HEK293 (cell line): ENCODE measurements at regions not wholly inside any gene's neighbourhood (a gene's known extent, or its start where the extent isn't known, plus 50 kb on each side); places are given as distances from the start of the nearest gene placed in this dataset.

Source experiments
- AEBP2 ChIP-seq: fragments of 450-650 bp; formaldehyde crosslinking; IDR thresholded peaks from 2 replicates; pipeline ENCODE4 v1.5.1; 2016; ENCODE audit warnings: missing biosample characterization, missing genetic modification characterization, borderline replicate concordance
- CTCF ChIP-seq: fragments of 450-650 bp; formaldehyde crosslinking; IDR thresholded peaks from 2 replicates; pipeline ENCODE4 v1.5.1; 2016; ENCODE audit warnings: missing biosample characterization, missing genetic modification characterization
- FEZF1 ChIP-seq: fragments of 450-650 bp; formaldehyde crosslinking; IDR thresholded peaks from 2 replicates; pipeline ENCODE4 v1.5.1; 2016; ENCODE audit warnings: missing biosample characterization, missing genetic modification characterization
- GFI1B ChIP-seq: fragments of 450-650 bp; formaldehyde crosslinking; IDR thresholded peaks from 2 replicates; pipeline ENCODE4 v1.5.1; 2016; ENCODE audit warnings: missing biosample characterization, missing genetic modification characterization
- GLI2 ChIP-seq: fragments of 450-650 bp; formaldehyde crosslinking; IDR thresholded peaks from 2 replicates; pipeline ENCODE4; 2017; ENCODE audit warnings: missing biosample characterization, missing genetic modification characterization, low read depth, borderline replicate concordance
- GLIS1 ChIP-seq: fragments of 450-650 bp; formaldehyde crosslinking; IDR thresholded peaks from 2 replicates; pipeline ENCODE4 v1.5.1; 2016; ENCODE audit warnings: missing biosample characterization, missing genetic modification characterization
- HOXD13 ChIP-seq: sonication (generic); formaldehyde crosslinking; IDR thresholded peaks from 2 replicates; pipeline ENCODE4 v1.8.0; 2022; ENCODE audit warnings: missing genetic modification reagents, borderline replicate concordance
- KLF7 ChIP-seq: fragments of 450-650 bp; formaldehyde crosslinking; IDR thresholded peaks from 2 replicates; pipeline ENCODE4 v1.5.1; 2016; ENCODE audit warnings: missing biosample characterization, missing genetic modification characterization, borderline replicate concordance
- KLF8 ChIP-seq: fragments of 450-650 bp; formaldehyde crosslinking; IDR thresholded peaks from 2 replicates; pipeline ENCODE4 v1.5.1; 2016; ENCODE audit warnings: missing biosample characterization, missing genetic modification characterization
- OVOL3 ChIP-seq: fragments of 450-650 bp; formaldehyde crosslinking; IDR thresholded peaks from 2 replicates; pipeline ENCODE4 v1.5.1; 2016; ENCODE audit warnings: missing biosample characterization, missing genetic modification characterization
- PATZ1 ChIP-seq: fragments of 450-650 bp; formaldehyde crosslinking; IDR thresholded peaks from 2 replicates; pipeline ENCODE4 v1.5.1; 2016; ENCODE audit warnings: missing biosample characterization, missing genetic modification characterization
- PRDM4 ChIP-seq: fragments of 450-650 bp; formaldehyde crosslinking; IDR thresholded peaks from 2 replicates; pipeline ENCODE4 v1.5.1; 2017; ENCODE audit warnings: missing biosample characterization, missing genetic modification characterization
- REPIN1 ChIP-seq: fragments of 450-650 bp; formaldehyde crosslinking; IDR thresholded peaks from 2 replicates; pipeline ENCODE4 v1.5.1; 2017; ENCODE audit warnings: missing biosample characterization, missing genetic modification characterization, low read depth
- SP3 ChIP-seq: fragments of 450-650 bp; formaldehyde crosslinking; IDR thresholded peaks from 2 replicates; pipeline ENCODE4 v1.5.1; 2016; ENCODE audit warnings: missing biosample characterization, missing genetic modification characterization
- ZBTB21 ChIP-seq: fragments of 450-650 bp; formaldehyde crosslinking; IDR thresholded peaks from 2 replicates; pipeline ENCODE4 v1.5.1; 2017; ENCODE audit warnings: missing biosample characterization, missing genetic modification characterization
- ZBTB8A ChIP-seq: fragments of 450-650 bp; formaldehyde crosslinking; IDR thresholded peaks from 2 replicates; pipeline ENCODE4 v1.5.1; 2016; ENCODE audit warnings: missing biosample characterization, missing genetic modification characterization
- ZFP69B ChIP-seq: fragments of 450-650 bp; formaldehyde crosslinking; IDR thresholded peaks from 2 replicates; pipeline ENCODE4 v1.5.1; 2016; ENCODE audit warnings: missing biosample characterization, missing genetic modification characterization
- ZNF132 ChIP-seq: fragments of 450-650 bp; formaldehyde crosslinking; IDR thresholded peaks from 2 replicates; pipeline ENCODE4 v1.5.1; 2017; ENCODE audit warnings: missing biosample characterization, missing genetic modification characterization, borderline replicate concordance
- ZNF133 ChIP-seq: fragments of 450-650 bp; formaldehyde crosslinking; IDR thresholded peaks from 2 replicates; pipeline ENCODE4 v1.5.1; 2016; ENCODE audit warnings: missing biosample characterization, missing genetic modification characterization
- ZNF140 ChIP-seq: fragments of 450-650 bp; formaldehyde crosslinking; IDR thresholded peaks from 2 replicates; pipeline ENCODE4 v1.5.1; 2016; ENCODE audit warnings: missing biosample characterization, missing genetic modification characterization
- ZNF169 ChIP-seq: fragments of 450-650 bp; formaldehyde crosslinking; IDR thresholded peaks from 2 replicates; pipeline ENCODE4 v1.5.1; 2016; ENCODE audit warnings: missing biosample characterization, missing genetic modification characterization
- ZNF211 ChIP-seq: fragments of 450-650 bp; formaldehyde crosslinking; IDR thresholded peaks from 2 replicates; pipeline ENCODE4 v1.5.1; 2016; ENCODE audit warnings: low read depth, missing biosample characterization, missing genetic modification characterization
- ZNF26 ChIP-seq: fragments of 450-650 bp; formaldehyde crosslinking; IDR thresholded peaks from 2 replicates; pipeline ENCODE4 v1.5.1; 2016; ENCODE audit warnings: missing biosample characterization, missing genetic modification characterization
- ZNF302 ChIP-seq: fragments of 450-650 bp; formaldehyde crosslinking; IDR thresholded peaks from 2 replicates; pipeline ENCODE4 v1.5.1; 2016; ENCODE audit warnings: missing biosample characterization, missing genetic modification characterization, low read depth
- ZNF350 ChIP-seq: fragments of 450-650 bp; formaldehyde crosslinking; IDR thresholded peaks from 2 replicates; pipeline ENCODE4 v1.5.0; 2017; ENCODE audit warnings: missing biosample characterization, mild to moderate bottlenecking, missing genetic modification characterization
- ZNF366 ChIP-seq: fragments of 450-650 bp; formaldehyde crosslinking; conservative IDR thresholded peaks from 2 replicates; pipeline ENCODE4 v1.5.1; 2016; ENCODE audit warnings: missing biosample characterization, missing genetic modification characterization
- ZNF416 ChIP-seq: fragments of 450-650 bp; formaldehyde crosslinking; IDR thresholded peaks from 2 replicates; pipeline ENCODE4 v1.5.1; 2016; ENCODE audit warnings: missing biosample characterization, missing genetic modification characterization
- ZNF473 ChIP-seq: fragments of 450-650 bp; formaldehyde crosslinking; IDR thresholded peaks from 2 replicates; pipeline ENCODE4 v1.5.1; 2017; ENCODE audit warnings: missing biosample characterization, missing genetic modification characterization
- ZNF48 ChIP-seq: fragments of 450-650 bp; formaldehyde crosslinking; IDR thresholded peaks from 2 replicates; pipeline ENCODE4 v1.5.1; 2016; ENCODE audit warnings: missing biosample characterization, missing genetic modification characterization
- ZNF544 ChIP-seq: fragments of 450-650 bp; formaldehyde crosslinking; IDR thresholded peaks from 2 replicates; pipeline ENCODE4 v1.5.0; 2017; ENCODE audit warnings: missing biosample characterization, missing genetic modification characterization
- ZNF549 ChIP-seq: fragments of 450-650 bp; IDR thresholded peaks from 2 replicates; pipeline ENCODE4 v1.5.1; 2018; ENCODE audit warnings: missing biosample characterization, missing genetic modification characterization, mild to moderate bottlenecking, inconsistent platforms, moderate library complexity
- ZNF747 ChIP-seq: fragments of 450-650 bp; formaldehyde crosslinking; IDR thresholded peaks from 2 replicates; pipeline ENCODE4 v1.5.1; 2016; ENCODE audit warnings: missing biosample characterization, missing genetic modification characterization
- ZNF785 ChIP-seq: fragments of 450-650 bp; formaldehyde crosslinking; IDR thresholded peaks from 2 replicates; pipeline ENCODE4 v1.5.1; 2016; ENCODE audit warnings: missing biosample characterization, missing genetic modification characterization
- ZSCAN30 ChIP-seq: fragments of 450-650 bp; IDR thresholded peaks from 2 replicates; pipeline ENCODE4 v1.5.1; 2018; ENCODE audit warnings: missing biosample characterization, mild to moderate bottlenecking, missing genetic modification characterization, moderate library complexity

- TF ChIP-seq PATZ1 = no peak
- no peak for TF ChIP-seq KLF7
- TF ChIP-seq CTCF (tag by site-specific recombination) = no peak
- no peak for TF ChIP-seq HOXD13 (CRISPR knock-in tag)
- no peak for TF ChIP-seq ZNF544 (tag by site-specific recombination)
- TF ChIP-seq ZNF26 = peak; percentile 76
- no peak for TF ChIP-seq GFI1B (tag by site-specific recombination)
- peak; percentile 93 for TF ChIP-seq ZNF169
- peak; percentile 57 for TF ChIP-seq ZNF366
- peak; percentile 38 for TF ChIP-seq SP3 (tag by site-specific recombination)
- TF ChIP-seq ZNF48 (tag by site-specific recombination) = no peak
- TF ChIP-seq ZNF416 (tag by site-specific recombination) = no peak
- TF ChIP-seq ZNF549 = no peak
- TF ChIP-seq ZNF302 (tag by site-specific recombination) = no peak
- TF ChIP-seq AEBP2 (tag by site-specific recombination) = no peak
- no peak for TF ChIP-seq REPIN1 (tag by site-specific recombination)
- TF ChIP-seq ZNF473 (tag by site-specific recombination) = 0 out of 2 replicates have a peak, but pooled peaks have one; percentile 49
- TF ChIP-seq FEZF1 = no peak
- no peak for TF ChIP-seq ZBTB8A (tag by site-specific recombination)
- TF ChIP-seq ZNF785 = no peak
- TF ChIP-seq ZNF132 (tag by site-specific recombination) = no peak
- TF ChIP-seq ZNF211 (tag by site-specific recombination) = no peak
- peak; percentile 78 for TF ChIP-seq ZBTB21
- TF ChIP-seq ZNF133 (tag by site-specific recombination) = no peak
- 0 out of 2 replicates have a peak, but pooled peaks have one; percentile 53 for TF ChIP-seq ZNF350 (tag by site-specific recombination)
- TF ChIP-seq GLIS1 (tag by site-specific recombination) = no peak
- TF ChIP-seq OVOL3 (tag by site-specific recombination) = no peak
- TF ChIP-seq ZSCAN30 (tag by site-specific recombination) = no peak
- no peak for TF ChIP-seq KLF8 (tag by site-specific recombination)
- TF ChIP-seq GLI2 (tag by site-specific recombination) = no peak
- no peak for TF ChIP-seq ZNF747 (tag by site-specific recombination)
- no peak for TF ChIP-seq PRDM4 (tag by site-specific recombination)
- TF ChIP-seq ZNF140 (tag by site-specific recombination) = no peak
- 0 out of 2 replicates have a peak, but pooled peaks have one; percentile 9 for TF ChIP-seq ZFP69B (tag by site-specific recombination)
Observed at GRCh38 chr17:73749337-73749823, 105.1 kb upstream of the SDK2 start (continued).
